ENCODE measurements at regions not wholly inside any gene's neighbourhood (a gene's known extent, or its start where the extent isn't known, plus 50 kb on each side); places are given as distances from the start of the nearest gene placed in this dataset.

DNA sequence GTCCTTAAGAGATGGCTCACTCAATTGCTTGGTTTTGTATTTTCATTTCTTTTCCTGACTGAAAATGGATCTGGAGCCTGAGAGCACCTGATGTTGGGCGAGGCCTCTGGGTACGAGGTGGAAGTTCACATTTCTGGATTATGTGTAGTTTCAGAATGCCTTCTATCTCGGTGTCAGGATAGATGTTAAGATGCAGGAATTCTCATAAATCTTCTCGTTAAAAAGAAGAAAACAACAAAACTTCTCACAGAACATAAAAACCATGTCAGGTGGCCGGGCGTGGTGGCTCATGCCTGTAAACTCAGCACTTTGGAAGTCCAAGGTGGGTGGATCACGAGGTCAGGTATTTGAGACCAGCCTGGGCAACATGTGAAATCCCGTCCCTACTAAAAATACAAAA, 101.8 kb downstream of the RHOU start:
- TF ChIP-seq, protein P1, sequence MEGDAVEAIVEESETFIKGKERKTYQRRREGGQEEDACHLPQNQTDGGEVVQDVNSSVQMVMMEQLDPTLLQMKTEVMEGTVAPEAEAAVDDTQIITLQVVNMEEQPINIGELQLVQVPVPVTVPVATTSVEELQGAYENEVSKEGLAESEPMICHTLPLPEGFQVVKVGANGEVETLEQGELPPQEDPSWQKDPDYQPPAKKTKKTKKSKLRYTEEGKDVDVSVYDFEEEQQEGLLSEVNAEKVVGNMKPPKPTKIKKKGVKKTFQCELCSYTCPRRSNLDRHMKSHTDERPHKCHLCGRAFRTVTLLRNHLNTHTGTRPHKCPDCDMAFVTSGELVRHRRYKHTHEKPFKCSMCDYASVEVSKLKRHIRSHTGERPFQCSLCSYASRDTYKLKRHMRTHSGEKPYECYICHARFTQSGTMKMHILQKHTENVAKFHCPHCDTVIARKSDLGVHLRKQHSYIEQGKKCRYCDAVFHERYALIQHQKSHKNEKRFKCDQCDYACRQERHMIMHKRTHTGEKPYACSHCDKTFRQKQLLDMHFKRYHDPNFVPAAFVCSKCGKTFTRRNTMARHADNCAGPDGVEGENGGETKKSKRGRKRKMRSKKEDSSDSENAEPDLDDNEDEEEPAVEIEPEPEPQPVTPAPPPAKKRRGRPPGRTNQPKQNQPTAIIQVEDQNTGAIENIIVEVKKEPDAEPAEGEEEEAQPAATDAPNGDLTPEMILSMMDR (IDR thresholded peaks at IDR 0.05): no peak
- TF ChIP-seq POLR2A (IDR thresholded peaks at IDR 0.05): no peak

Measured in ovary (tissue), 3 donors.